ENCODE measurements at regions not wholly inside any gene's neighbourhood (a gene's known extent, or its start where the extent isn't known, plus 50 kb on each side); places are given as distances from the start of the nearest gene placed in this dataset.

DNA sequence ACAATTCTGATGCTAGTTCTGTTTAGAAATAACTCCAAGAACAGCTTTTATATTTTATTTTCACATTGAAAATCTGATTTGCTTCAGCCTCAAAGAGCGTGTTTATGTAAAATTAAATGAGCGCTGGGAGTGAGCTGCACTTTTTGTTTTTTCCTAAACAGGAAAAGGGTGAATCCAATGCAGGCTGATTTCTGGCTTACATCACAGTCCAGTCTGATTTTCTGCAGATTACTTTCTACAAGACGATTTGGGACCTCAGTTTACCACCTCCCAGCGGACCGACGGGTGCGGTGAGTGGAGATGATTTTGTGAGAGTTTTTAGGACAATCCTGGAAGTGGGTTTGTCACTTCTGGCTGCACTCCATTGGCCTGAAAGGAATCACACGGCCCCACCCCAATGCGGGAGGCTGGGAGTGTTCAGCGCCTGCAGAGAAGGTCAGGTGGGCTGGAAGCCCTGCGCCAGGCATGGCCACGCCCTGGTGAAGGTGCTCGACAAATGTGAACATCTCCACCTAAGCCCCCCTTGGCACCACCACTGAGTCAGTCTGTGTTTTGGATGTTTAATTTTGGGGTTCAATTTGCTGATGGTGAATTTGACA is 90.1 kb downstream of the ANKRD10 start:
- intact Hi-C loops (cut with DNase I): no loop called here
- no peak for ATAC-seq (ENCODE audit: poor library complexity)

DNA sequence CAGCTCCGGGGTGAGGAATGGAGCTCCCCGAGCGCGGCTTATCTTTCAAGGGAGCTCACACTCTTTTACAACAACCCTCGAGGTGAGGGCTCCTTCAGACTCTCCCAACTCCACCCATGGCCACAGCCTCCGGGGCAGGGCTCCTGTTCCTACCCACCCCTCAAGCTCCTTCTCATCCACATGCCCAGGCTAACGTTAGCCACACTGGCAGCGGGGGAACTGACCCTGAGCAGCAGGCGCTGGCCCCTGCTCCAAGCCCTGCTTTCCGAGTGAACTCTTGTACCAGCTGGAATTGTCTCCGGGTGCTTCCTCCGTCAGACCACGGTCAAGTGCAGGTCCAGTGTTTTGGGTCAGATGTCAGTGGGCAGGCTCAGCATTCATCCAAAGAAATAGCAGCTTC is 89.4 kb downstream of the ANKRD10 start:
- ATAC-seq (ENCODE audit: poor library complexity): no peak
- intact Hi-C loops (cut with DNase I): no loop called here
- DNase-seq: no peak

More for the DNA sequence above, 90.1 kb downstream of the ANKRD10 start:
- DNase-seq: no peak

DNA sequence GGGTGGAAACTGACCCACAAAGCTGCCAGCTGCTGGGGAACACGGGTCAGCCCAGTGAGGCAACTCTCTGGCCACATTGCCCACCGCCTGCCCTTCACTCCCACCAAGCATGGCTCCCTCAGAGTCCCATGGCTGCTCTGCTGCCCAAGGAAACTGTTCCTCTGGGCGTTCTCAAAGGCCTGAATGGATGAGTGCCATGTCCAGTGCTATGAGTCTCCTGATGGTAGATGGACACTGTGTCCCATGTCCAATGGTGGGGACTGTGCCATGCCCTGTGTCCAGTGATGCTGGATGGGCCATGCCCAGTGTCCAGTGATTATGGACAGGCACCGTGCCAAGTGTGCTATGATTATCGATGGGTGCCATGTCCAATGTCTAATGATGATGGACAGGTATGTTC is 88.8 kb downstream of the ANKRD10 start:
- no peak for DNase-seq
- intact Hi-C loops (cut with DNase I): no loop called here

DNA sequence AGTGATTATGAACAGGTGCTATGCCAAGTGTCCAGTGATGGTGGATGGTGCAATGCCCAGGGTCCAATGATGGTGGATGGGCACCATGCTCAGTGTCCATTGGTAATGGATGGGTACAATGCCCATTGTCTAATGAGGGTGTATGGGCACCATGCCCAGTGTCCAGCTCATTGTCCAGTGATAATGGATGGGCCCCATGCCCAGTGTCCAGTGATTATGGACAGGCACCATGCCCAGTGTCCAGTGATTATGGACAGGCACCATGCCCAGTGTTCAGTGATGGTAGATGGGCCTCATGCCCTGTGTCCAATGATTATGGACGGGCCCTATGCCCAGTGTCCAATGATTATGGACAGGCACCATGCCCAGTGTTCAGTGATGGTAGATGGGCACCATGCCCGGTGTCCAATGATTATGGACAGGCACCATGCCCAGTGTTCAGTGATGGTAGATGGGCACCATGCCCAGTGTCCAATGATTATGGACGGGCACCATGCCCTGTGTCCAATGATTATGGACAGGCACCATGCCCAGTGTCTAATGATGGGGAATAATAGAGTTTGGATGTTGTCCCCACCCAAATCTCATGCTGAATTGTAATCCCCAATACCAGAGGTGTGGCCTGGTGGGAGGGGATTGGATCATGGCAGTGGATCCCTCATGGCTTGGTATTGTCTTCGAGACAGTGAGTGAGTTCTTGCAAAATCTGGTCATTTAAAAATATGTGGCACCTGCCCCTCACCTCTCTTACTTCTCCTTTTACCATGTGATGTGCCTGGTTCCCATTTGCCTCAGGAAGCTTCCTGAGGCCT is 87.8 kb downstream of the ANKRD10 start:
- intact Hi-C loops (cut with DNase I): no loop called here
- DNase-seq (no peak), ATAC-seq (ENCODE audit: poor library complexity) (no peak)

More for the DNA sequence above, 88.8 kb downstream of the ANKRD10 start:
- ATAC-seq (ENCODE audit: poor library complexity): no peak
